Sigmoid colon (tissue), 6 donors: ENCODE measurements at regions not wholly inside any gene's neighbourhood (a gene's known extent, or its start where the extent isn't known, plus 50 kb on each side); places are given as distances from the start of the nearest gene placed in this dataset.

Source experiments
- DNase-seq: peaks from one replicate; pipeline ENCODE4 v3.0.0-alpha.2; 2019
- H3K27ac ChIP-seq, 4 donors: fragments of 200-600 bp; sonication (generic); one replicate each; pipeline ENCODE4 v1.5.1; 2016 to 2019; ENCODE audit warnings: mild to moderate bottlenecking in 1 of 4
- H3K27me3 ChIP-seq, 3 donors: fragments of 200-600 bp; sonication (generic); one replicate each; pipeline ENCODE4 v1.5.1; 2019; ENCODE audit warnings: mild to moderate bottlenecking in 1 of 3
- H3K36me3 ChIP-seq, 4 donors: fragments of 200-600 bp; sonication (generic); one replicate each; pipeline ENCODE4 v1.5.1; 2016 to 2019
- H3K4me1 ChIP-seq, 4 donors: fragments of 200-600 bp; sonication (generic); one replicate each; pipeline ENCODE4 v1.5.1; 2017 to 2019
- H3K4me3 ChIP-seq, 4 donors: fragments of 200-600 bp; sonication (generic); one replicate each; pipeline ENCODE4 v1.5.1; 2017 to 2019; ENCODE audit warnings: mild to moderate bottlenecking in 2 of 4, moderate library complexity in 1 of 4
- H3K9me3 ChIP-seq, 4 donors: fragments of 200-600 bp in 3 of 4; sonication (generic) in 3 of 4; one replicate each; pipeline versions ENCODE4 v1.5.1 to v1.6.1; 2013 to 2019
- CTCF ChIP-seq, 4 experiments: fragments of 450-650 bp in 3 of 4; fragments of 200-600 bp in 1 of 4; IDR thresholded peaks; one replicate each; pipeline ENCODE4 v1.5.1; 2016 to 2019; ENCODE audit warnings: antibody characterized with exemption in 4 of 4, mild to moderate bottlenecking in 3 of 4, moderate library complexity in 2 of 4
- EP300 ChIP-seq, 4 donors: sonication (generic); formaldehyde crosslinking; IDR thresholded peaks; one replicate each; pipeline ENCODE4 v1.6.1; 2017; ENCODE audit warnings: antibody characterized with exemption in 4 of 4
- POLR2A ChIP-seq, 2 donors: fragments of 450-650 bp; IDR thresholded peaks; one replicate each; pipeline ENCODE4 v1.6.1; 2016; ENCODE audit warnings: antibody characterized with exemption in 2 of 2, mild to moderate bottlenecking in 2 of 2, moderate library complexity in 2 of 2
- POLR2AphosphoS5 ChIP-seq, 4 donors: sonication (generic); formaldehyde crosslinking; IDR thresholded peaks; one replicate each; pipeline ENCODE4 v1.6.1; 2017; ENCODE audit warnings: antibody characterized with exemption in 4 of 4
- WGBS, 2 donors: extraction: QIAGEN DNeasy Blood & Tissue Kit; methylation state at CpG; one replicate each; pipeline ENCODE4 v1.1.7; 2013; 5-methylcytosine and 5-hydroxymethylcytosine counted together
- intact Hi-C: fragments of 100-400 bp; cut with DNase I; formaldehyde crosslinking; loops from one replicate; pipeline ENCODE4 v1.15.1; 2023
- donor health status: healthy with polysubstance abuse.
- donor health status: healthy.

- DNase-seq = no peak
- TF ChIP-seq CTCF (IDR thresholded peaks at IDR 0.05) (no peak), POLR2AphosphoS5 (IDR thresholded peaks at IDR 0.05) (no peak), EP300 (IDR thresholded peaks at IDR 0.05) (no peak), POLR2A (IDR thresholded peaks at IDR 0.05) (no peak)
- no peaks in the 10 kb centered on the region for H3K9me3 ChIP-seq
- H3K4me1 ChIP-seq = peaks cover 0 to 27% (median 9%) of the 10 kb centered on the region in 4 donors
- no peaks in the 10 kb centered on the region for H3K27me3 ChIP-seq
- H3K36me3 ChIP-seq = no peaks in the 10 kb centered on the region
- WGBS, 2 donors = 54 to 58% methylated on average over 8 of the region's 8 CpGs
- intact Hi-C loops = loop anchor here (10.0 kb wide), 1 partner anchor 155 kb away; no protein-coding TSS in a partner anchor
- H3K27ac ChIP-seq = no peak overlapping the region
- no peak overlapping the region for H3K4me3 ChIP-seq
Measured at GRCh38 chr14:22469538-22470303, 119.3 kb downstream of the DAD1 start.

GRCh38 chr14:22468830-22469229, 120.2 kb downstream of the DAD1 start:
- TF ChIP-seq POLR2A (IDR thresholded peaks at IDR 0.05) = no peak
- TF ChIP-seq CTCF (IDR thresholded peaks at IDR 0.05) = no peak
- TF ChIP-seq POLR2AphosphoS5 (IDR thresholded peaks at IDR 0.05) = no peak
- TF ChIP-seq EP300 (IDR thresholded peaks at IDR 0.05) = no peak
- H3K9me3 ChIP-seq = no peaks in the 10 kb centered on the region
- H3K27me3 ChIP-seq = no peaks in the 10 kb centered on the region
- no peak overlapping the region for H3K27ac ChIP-seq
- H3K4me1 ChIP-seq = peaks cover 0 to 27% (median 9%) of the 10 kb centered on the region in 4 donors
- DNase-seq = no peak
- intact Hi-C loops = no loop called here
- WGBS, 2 donors = 64 to 84% methylated on average over 2 of the region's 2 CpGs
- H3K4me3 ChIP-seq = no peak overlapping the region
- no peaks in the 10 kb centered on the region for H3K36me3 ChIP-seq

GRCh38 chr14:22466491-22466890, 122.5 kb downstream of the DAD1 start:
- H3K4me1 ChIP-seq = peaks cover 0 to 23% (median 8%) of the 10 kb centered on the region in 4 donors
- H3K9me3 ChIP-seq = no peaks in the 10 kb centered on the region
- no peak overlapping the region for H3K4me3 ChIP-seq
- H3K27me3 ChIP-seq = no peaks in the 10 kb centered on the region
- no peaks in the 10 kb centered on the region for H3K36me3 ChIP-seq
- DNase-seq = no peak
- WGBS, 2 donors = 79 to 88% methylated on average over 4 of the region's 4 CpGs
- no peak for TF ChIP-seq EP300 (IDR thresholded peaks at IDR 0.05)
- no peak for TF ChIP-seq CTCF (IDR thresholded peaks at IDR 0.05)
- no peak for TF ChIP-seq POLR2AphosphoS5 (IDR thresholded peaks at IDR 0.05)
- no peak for TF ChIP-seq POLR2A (IDR thresholded peaks at IDR 0.05)
- H3K27ac ChIP-seq = no peak overlapping the region
- intact Hi-C loops = no loop called here

- Histone ChIP-seq H3K4me1 (peaks cover 0 to 23% (median 13%) of the 10 kb centered on the region in 4 donors), H3K4me3 (no peak overlapping the region), H3K36me3 (no peaks in the 10 kb centered on the region), H3K27me3 (no peaks in the 10 kb centered on the region), H3K27ac (no peak overlapping the region), H3K9me3 (no peaks in the 10 kb centered on the region)
- 85 to 91% methylated on average over 2 of the region's 2 CpGs for WGBS, 2 donors
- DNase-seq = no peak
- intact Hi-C loops = no loop called here
- TF ChIP-seq POLR2AphosphoS5 (IDR thresholded peaks at IDR 0.05) = no peak
- no peak for TF ChIP-seq CTCF (IDR thresholded peaks at IDR 0.05)
- TF ChIP-seq EP300 (IDR thresholded peaks at IDR 0.05) = no peak
- TF ChIP-seq POLR2A (IDR thresholded peaks at IDR 0.05) = no peak
Measured at GRCh38 chr14:22465201-22465840, 123.7 kb downstream of the DAD1 start.
